NCI-H1694 treated with DMSO at 0.1 percent for 48 hours (cell line): ENCODE measurements at regions not wholly inside any gene's neighbourhood (a gene's known extent, or its start where the extent isn't known, plus 50 kb on each side); places are given as distances from the start of the nearest gene placed in this dataset.
"Not testable (repeated sequence)": the region's sequence is repeated elsewhere in the genome, so short reads cannot be mapped to it uniquely, and the experiment has no call there.

ENCODE experiments used
- DNase-seq: peaks from one replicate; lab custom pipeline; 2025; lab: John Stamatoyannopoulos, UW

DNA sequence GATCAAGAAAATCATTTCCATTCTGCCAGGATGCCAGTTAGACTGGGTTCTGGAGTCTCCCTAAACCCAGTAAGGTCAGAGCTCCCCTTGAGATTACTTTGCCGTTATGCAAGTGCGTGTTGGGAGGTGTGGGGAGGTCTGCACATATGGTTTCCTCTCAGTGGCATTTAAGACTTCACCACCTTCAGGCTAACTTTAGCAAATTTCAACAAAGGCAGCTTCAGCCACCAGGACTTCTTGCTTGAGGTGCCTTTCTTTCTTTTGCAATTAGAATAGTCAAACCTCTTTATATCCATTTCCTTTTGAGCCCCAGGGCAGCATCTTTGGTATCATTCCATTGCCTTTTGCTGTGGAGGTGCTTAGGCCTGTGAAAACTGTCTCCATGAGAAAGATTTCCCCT is 117.2 kb upstream of the CCND2 start:
- no peak for DNase-seq

DNA sequence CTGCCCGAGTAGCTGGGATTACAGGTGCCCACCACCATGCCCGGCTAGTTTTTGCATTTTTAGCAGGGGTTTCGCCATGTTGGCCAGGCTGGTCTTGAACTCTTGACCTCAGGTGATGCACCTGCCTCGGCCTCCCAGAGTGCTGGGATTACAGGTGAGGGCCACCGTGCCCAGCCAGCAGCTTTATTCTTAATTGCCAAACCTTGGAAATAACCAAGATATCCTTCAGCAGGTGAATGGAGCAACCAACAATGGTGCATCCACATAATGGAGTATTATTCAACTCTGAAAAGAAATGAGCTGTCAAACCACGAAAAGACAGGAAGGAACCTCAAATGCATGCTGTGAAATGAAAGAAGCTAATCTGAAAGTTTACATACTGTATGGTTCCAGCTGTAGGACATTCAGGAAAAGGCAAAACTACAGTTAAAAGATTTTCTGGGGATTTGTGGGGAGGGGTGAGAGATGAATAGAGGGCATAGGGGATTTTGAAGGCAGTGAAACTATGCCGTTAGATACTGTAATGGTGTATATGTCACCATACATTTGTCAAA is 118.8 kb upstream of the CCND2 start:
- no peak for DNase-seq

DNA sequence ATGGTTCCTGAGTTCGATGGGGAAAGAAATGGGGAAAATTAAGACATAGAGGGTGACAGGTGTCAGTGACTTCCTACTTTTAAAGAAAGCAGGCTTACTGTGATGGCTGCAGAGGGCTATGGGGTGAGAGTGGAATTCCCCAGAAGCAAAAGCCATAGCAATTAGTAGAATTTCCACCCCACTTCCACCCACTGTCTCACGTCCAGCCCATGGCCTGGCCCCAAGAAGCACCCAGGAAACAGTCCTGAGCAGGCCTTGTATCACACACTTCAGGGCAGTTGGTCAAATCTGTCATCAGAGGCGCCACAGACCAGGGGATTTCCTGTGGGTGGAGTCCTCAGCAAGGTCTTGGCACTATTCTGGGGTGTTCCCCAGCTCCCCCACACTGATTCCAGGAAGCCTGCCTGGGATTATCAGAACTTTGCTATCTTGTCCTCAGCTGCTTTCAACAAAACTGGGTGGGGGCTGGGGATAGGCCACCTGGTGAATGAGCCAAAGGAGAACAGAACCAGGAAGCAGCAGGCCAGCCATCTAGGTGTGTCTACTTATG is 120.1 kb upstream of the CCND2 start:
- DNase-seq, result no peak

DNA sequence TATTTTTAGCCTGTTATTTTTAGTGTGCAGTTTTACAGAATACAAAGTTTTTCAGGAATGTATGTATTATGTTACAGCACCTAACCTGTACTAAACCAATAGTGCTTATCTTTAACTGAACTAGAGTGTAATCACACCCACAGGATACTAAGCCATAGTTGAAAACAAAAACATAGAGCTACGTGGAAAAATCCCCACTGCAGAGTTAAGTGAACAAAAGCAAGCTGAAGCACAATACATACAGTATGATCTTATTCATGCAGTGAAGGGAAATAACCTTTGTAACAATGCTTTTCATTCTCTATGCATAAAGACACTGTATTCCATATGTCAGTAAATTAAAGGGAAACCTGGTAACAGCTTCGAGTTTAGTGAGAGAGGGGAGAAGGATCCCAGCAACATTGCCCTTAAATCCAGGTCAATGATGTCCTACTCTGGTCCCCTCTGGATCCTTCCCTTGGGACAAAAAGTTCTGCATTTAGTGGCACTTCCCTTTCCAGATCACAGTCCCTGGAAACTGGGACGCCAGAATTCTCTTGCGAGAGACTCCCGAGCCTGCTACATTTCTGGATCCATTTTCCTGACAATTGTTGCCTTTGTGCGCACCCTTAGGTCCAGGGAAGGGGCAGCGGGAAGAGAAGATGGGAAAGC is 121.3 kb upstream of the CCND2 start:
- DNase-seq, result no peak

DNA sequence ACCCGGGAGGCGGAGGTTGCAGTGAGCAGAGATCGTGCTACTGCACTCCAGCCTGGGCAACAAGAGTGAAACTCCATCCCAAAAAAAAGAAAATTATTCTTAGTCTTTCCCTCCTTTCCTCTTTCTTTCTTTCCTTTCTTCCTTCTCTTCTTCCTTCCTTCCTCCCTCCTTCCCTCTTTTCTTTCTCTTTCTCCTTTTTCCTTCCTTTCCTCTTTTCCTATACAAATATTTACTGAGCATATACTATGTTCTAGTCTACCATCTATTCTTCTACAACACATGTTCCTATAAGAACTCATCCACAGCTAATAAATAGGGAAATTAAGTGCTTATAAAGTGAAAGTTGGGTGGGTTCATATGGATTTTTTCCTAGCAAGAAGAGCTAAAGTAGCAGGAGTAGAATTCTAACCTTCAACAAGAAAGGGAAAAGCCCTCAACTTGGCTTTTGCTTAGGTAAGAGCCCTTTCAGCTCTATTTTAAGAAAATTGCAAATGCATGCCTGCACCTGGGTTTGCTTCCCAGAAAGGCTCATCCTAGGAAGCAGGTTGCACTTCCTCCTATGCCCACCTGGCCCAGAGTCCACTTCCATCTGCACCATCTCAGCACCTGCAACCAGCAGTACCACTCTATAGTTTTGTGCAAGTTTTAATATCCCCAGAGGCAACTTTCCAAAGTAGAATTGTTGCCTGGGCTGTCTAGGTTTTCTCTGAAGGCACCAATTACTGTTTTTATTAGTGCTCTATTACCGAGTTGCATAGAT is 122.0 kb upstream of the CCND2 start:
- DNase-seq, result no peak

DNA sequence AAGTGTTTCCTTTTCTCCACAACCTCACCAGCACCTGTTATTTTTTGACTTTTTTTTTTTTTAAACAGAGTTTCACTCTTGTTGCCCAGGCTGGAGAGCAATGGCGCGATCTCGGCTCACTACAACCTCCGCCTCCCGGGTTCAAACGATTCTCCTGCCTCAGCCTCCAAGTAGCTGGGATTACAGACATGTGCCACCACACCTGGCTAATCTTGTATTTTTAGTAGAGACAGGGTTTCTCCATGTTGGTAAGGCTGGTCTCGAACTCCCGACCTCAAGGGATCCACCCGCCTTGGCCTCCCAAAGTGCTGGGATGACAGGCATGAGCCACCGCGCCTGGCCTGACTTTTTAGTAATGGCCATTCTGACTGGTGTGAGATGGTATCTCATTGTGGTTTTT is 123.2 kb upstream of the CCND2 start:
- DNase-seq, result not testable (repeated sequence)

DNA sequence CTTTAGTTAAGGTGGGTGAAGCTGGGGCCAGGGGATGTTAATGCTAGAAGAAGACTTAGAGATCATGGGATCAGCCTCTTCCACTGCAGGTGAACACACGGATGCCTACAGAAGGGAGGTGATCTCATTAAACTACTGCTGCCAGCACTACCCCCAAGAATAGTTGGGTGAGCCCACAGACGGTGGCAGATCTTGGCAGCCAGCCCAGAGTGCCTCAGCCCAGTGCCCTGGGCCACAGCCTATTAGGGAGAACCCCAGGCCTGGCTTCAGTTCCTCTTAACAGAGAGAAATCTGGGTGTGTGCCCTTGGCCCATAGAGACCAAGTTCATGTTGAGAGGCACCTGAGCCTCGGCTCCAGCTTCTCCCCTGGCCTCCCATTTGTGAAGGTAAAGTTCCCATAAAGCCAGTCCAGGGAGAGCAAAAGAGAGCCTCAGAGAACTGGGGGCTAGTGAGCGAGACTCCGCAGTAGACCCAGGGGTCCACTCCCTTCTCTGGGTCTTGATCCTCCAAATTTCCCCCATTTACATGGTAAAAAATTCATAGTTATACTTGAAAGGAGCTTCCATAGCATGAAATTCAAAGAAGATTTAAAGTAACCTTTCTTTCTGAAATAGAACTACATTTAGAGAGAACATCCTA is 125.0 kb upstream of the CCND2 start:
- no peak for DNase-seq

DNA sequence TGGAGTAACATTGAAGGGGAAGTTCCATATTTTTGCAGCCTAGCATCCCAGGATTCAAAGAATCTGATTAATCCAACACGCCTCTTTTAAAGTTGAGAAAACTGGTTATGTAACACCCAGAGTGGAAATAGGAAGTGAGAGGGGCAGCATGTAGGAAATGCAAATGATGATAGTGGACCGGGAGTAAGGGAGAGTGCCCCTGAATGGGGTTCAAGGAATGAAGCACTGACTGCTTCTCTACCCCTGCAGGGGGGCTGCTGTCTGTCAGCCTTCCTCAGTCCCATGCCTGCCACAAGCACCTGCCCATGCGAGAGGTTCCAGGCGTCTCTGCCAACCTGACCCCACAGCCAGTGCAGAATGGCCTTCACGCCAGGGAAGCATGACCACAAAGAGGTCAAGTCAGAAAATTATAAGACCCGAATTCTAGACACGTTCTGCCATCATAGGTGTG is 126.5 kb upstream of the CCND2 start:
- DNase-seq, result no peak

DNA sequence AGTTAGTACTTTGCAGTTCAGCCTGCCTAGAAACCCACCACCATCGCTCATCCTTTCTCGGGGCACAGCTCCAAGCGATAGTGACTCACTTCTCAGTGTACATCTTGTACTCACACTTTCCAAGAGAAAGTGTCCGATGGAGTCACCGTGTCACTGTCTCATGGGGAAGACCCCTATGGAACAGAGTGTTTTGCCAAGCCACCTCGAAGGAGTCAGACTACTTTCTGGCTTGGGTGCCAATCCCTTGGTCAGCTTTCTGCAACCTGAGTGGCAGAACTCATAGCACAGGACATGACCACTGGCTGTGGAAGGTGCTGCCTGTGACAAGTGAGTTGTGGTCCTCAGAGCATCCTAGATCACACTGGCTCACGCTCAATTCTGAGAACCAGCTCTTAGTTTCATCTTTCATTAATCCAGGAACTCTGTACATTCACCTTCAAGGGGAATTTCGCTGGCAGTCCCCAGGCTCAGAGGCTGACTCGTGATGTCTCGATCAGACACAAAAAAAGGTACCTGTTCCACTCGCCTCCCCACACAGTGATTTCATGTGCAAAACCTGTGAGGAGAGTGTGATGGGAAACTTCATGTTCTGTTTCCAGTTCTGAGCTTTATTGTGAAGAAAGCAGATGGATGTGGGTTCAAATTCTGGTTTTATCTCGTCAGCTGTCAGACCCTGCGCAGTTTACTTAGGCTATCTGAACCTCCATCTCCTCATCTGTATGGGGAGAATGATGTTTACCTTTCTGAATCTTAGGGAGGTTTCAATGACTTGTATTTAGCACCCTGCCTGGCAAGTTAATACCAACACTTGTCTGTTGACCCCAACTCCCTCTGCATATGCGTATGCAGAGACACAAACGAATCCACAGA is 127.3 kb upstream of the CCND2 start:
- no peak for DNase-seq

DNA sequence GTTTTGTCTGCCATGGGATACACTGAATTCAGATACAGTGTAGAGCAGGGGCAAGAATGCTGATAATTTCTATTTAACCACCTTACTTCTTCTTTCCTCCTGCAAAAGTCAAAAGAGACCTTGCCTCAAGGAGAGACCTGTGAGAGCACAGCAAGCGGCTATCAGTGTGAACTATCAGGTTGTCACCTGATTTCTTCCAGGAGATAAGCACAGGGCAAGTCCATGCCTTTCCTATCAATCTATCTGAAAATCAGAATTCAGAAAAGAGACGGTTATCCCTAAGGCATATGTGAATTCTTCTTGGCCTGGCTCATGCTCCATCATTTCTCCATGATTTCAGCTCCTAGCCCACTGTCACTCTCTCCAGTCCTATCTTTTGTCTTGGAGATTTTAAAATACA is 128.9 kb upstream of the CCND2 start:
- no peak for DNase-seq

DNA sequence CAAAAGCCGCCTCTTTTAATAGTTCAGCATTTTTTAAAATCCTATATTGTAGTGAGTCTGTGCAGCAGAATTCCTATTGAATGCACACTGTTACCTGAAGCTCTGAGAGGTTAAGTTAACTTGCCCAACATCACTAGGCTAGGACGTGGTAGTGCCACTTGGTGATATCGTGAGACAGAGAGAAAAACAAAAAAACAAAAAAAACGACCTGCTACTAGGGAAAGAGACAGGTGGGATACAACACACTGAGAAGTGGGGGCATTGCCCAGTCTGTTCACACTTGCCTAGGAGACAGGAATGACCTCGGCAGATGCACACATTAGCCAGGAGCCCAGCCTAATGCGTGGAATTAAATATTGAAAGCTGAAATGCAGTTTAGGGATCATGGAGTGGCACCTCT is 129.7 kb upstream of the CCND2 start:
- DNase-seq, result no peak

DNA sequence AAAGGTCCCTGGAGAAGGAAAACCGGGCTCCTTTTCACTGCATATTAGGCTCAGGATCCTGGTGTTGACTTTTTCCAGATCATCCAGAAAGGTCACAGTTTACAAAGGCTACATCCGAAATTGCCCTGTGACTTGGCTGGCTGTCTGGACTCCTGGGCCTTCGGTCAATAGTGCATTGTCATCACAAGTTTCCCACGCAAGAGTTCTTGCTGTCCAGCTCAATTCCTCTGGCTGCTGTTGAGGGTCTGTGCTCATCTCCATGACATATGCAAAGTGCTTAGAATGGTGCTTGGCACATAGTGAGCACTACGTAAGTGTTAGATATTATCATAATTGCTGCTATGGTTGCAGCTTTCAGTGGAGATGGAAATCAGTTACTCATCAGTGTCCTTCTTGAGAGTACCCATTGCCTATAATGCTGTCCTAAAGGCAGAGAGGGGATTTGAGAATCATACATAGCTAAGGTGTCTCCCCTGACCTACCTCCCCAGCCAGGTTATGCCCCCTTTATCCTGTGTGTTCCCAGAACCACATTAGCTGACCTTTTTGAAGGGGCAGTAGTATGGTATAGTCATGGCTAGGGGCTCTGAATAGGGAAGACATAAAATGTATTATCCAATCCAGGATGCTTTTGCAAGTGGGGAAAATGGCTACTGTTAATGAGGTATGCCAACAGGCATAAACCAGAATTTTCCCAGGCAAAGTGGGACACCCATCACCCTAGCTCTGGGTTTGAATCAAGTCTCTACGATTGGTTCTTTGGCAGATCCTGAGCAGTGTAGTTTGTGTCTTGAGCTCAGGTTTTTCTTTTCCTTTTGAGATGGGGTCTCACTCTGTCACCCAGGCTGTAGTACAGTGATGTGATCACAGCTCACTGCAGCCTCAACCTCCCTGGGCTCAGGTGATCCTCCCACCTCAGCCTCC is 132.0 kb upstream of the CCND2 start:
- DNase-seq, result no peak

DNA sequence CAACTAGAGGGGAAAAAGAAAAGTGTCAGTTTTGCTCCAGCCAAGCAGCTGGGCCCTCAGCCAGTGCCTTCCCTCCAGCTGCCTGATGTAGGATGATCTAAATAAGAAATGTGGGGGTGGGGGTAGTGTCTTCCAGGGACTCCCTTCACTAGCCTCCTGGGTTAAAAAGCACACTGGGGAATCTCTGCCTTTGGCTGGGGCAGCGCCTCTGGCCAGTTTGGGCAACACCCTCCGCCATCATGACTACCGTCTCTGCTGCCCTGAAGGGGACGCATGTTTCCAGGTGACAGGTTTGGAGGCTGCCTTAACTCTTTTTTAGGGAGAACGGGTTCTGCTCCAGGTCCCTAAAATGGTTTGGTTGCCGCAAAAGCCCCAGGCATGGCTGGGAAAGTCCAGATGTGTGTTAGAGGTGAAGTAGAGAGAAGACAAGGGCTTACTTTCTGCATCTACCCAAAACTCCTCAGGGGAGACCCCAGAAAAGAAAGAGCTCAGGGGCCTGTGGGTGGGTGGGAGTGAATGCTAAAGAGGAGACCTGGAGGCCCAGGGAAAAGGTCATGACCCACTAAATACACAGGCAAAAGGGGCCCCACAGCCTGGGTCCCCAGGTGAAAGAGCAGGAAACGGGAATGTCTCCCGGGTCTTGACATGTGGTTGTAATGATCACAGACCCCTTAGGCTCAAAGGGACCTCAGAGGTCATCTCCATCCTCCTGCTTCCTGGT is 132.8 kb upstream of the CCND2 start:
- no peak for DNase-seq

DNA sequence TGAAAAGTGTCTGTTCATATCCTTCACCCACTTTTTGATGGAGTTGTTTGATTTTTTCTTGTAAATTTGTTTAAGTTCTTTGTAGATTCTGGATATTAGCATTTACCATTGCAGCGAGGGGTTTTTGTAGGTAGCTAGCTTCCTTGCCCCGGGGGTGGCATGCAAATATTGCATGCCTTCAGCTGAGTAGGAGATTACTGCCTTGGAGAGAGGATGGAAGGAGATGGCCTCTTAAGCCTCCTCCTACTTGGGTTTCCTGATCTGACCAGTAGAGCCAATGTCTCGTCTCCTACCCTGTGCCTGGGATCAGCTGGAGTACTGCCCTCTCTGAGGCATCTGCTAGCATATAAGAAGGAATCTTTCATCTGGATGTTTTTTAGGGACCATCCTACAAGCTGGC is 134.4 kb upstream of the CCND2 start:
- DNase-seq, result no peak

DNA sequence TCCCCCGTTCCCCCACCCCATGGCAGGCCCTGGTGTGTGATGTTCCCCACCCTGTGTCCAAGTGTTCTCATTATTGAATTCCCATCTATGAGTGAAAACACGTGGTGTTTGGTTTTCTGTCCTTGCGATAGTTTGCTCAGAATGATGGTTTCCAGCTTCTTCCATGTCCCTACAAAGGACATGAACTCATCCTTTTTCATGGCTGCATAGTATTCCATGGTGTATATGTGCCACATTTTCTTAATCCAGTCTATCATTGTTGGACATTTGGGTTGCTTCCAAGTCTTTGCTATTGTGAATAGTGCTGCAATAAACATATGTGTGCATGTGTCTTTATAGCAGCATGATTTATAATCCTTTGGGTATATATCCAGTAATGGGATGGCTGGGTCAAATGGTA is 135.0 kb upstream of the CCND2 start:
- not testable (repeated sequence) for DNase-seq

DNA sequence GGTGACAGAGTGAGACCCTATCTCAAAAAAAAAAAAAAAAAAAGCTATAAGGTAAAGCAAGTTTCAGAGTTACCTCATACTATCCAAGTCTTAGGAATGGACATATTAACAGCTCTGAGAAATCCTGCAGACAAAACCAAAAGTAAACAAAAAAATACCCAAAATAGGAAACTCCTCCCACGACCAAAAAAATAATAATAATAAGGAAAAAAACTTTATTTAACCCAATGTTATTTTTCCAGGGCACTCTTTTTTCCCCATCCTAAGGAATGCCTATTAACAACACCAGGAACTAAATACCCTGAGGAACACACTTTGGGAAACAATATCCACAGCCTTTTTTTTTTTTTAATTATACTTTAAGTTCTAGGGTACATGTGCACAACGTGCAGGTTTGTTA is 135.5 kb upstream of the CCND2 start:
- DNase-seq, result no peak

DNA sequence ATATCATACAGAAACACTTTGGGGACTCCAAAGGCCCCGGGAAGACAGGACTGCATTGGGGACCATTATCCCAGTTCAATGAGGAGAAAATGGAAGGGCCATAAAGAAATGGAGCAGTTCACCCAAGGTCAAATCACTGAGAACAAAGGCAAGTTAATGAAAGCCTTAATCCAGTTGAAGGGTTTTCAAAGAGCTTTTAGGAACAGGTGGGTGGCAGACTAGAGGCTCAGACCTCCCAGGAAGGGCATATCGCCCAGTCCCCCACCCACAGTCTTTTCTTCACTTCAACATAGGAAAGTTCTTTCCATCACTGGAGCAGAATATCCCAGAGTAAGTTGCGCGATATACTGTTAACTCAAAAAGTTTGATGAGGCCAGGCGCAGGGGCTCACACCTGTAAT is 136.1 kb upstream of the CCND2 start:
- no peak for DNase-seq

DNA sequence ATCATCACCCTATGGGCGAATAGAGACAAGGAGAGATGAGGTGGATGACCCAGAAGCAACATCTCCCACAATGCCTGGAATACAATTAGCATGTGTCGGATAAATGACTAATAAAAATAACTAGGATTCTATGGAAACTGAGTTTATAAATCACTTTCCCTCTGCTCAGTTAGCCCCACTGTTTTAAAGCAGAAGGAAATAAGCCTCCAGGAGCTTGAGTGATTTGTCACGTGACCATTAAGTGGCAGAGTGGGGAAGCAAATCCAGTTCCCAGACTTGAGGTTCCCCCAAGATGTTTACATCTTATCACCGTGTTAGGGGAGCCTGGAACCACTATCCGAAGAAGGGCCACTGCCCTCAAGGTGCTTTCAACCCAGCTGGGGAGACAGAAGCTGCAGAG is 136.5 kb upstream of the CCND2 start:
- no peak for DNase-seq

DNA sequence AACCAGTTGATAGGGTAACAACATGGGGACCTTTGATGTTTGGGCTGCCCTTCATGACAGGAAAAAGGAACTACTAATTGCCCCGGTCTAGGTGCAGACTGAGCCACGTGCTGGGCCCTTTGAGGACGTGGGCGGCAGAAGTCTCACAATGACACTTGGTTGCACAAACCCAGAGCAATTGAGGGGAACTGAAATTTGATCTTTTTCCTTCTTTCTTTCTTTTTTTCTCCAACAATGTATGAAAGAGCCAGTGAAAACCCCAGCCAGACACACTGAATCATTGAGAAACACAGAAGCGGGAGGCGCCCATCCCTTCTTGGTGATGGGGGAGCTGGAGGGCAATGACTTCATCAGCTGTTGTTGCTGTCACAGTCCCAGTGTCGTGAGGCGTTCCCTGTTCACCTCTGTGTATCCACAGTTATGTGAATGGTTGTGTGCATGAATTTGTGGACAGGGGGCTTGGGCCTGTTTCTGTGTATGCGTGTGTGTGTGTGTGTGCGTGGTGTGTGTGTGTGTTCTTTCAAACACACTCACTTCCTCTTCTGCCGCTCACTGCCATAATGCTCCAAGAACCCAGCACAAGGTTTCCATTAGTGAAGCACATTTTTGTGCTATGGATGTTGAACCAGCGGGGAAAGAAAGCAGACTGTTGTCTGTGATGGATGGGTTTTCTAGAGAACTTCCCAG is 137.5 kb upstream of the CCND2 start:
- no peak for DNase-seq
